ENCODE measurements at regions not wholly inside any gene's neighbourhood (a gene's known extent, or its start where the extent isn't known, plus 50 kb on each side); places are given as distances from the start of the nearest gene placed in this dataset.

DNA sequence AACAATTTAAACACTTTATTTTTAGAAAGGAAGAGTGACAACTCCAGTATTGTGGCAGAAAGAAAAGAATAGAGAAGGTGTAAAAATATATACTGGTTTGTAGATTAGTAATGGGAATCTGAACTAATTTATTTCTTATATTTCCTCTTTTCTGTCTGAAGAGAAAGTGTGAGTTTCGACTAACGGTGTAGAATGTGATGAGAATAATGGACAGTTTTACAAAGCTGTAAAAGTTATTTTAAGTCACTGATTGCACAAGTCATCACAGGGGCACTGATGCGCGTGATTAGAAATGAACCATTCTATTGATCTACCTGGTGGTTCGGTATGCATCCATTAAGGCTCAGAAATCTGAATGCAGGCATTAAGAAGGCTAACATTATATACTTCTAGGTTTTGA is 158.5 kb upstream of the ATXN7L3B start:
- intact Hi-C loops (cut with DNase I): no loop called here
- TF ChIP-seq, protein P1, sequence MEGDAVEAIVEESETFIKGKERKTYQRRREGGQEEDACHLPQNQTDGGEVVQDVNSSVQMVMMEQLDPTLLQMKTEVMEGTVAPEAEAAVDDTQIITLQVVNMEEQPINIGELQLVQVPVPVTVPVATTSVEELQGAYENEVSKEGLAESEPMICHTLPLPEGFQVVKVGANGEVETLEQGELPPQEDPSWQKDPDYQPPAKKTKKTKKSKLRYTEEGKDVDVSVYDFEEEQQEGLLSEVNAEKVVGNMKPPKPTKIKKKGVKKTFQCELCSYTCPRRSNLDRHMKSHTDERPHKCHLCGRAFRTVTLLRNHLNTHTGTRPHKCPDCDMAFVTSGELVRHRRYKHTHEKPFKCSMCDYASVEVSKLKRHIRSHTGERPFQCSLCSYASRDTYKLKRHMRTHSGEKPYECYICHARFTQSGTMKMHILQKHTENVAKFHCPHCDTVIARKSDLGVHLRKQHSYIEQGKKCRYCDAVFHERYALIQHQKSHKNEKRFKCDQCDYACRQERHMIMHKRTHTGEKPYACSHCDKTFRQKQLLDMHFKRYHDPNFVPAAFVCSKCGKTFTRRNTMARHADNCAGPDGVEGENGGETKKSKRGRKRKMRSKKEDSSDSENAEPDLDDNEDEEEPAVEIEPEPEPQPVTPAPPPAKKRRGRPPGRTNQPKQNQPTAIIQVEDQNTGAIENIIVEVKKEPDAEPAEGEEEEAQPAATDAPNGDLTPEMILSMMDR (IDR thresholded peaks at IDR 0.05): no peak
- Histone ChIP-seq H3K4me3 (no peak overlapping the region), H3K27me3 (no peaks in the 10 kb centered on the region), H3K4me1 (no peaks in the 10 kb centered on the region), H3K9me3 (no peaks in the 10 kb centered on the region), H3K36me3 (no peaks in the 10 kb centered on the region), H3K27ac (no peak overlapping the region)
- DNase-seq (no peak), ATAC-seq (no peak)

DNA sequence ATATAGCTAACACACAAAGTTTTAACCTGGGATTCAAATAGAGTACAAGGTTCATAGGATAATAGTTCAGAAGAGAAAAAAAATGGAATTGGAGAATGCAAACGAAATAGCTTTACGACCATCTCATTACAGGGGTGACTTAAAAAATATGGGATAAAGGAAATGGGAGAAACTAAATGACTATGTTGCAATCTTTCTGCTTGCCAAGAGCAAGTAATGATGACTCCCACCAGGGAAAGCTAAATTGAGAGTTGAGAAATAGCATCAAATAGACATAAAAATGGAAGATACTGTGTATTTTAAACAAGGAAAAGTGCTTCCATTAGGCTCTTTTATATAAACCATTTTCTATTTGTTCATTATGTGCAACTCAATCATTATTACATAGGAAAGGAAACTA is 155.7 kb upstream of the ATXN7L3B start:
- TF ChIP-seq, protein P1 (IDR thresholded peaks at IDR 0.05): no peak
- intact Hi-C loops (cut with DNase I): no loop called here
- no peak overlapping the region for H3K27ac ChIP-seq

DNA sequence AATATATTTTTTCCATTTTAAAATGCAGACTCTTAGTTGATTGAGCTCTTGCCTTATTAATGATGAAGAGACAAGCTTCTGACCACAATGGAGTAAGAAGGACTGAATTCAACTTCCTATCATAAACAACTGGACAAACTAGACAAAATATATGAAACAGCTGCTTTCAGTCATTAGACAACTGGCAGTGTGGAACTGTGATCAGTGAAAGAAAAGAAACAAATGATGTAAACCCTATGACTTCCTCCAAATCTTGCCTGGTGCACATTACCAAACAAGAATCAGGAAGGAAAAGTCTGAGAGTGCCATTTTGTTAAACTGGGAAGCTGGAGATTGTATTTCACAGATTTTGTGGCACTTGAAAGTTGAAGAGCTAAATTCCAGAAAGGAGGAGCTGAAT is 154.7 kb upstream of the ATXN7L3B start:
- DNase-seq: no peak

More for the DNA sequence above, 155.7 kb upstream of the ATXN7L3B start:
- H3K4me1 ChIP-seq: no peaks in the 10 kb centered on the region
- no peak overlapping the region for H3K4me3 ChIP-seq
- no peaks in the 10 kb centered on the region for H3K27me3 ChIP-seq
- no peak for ATAC-seq
- no peaks in the 10 kb centered on the region for H3K36me3 ChIP-seq
- no peaks in the 10 kb centered on the region for H3K9me3 ChIP-seq
- DNase-seq: no peak

DNA sequence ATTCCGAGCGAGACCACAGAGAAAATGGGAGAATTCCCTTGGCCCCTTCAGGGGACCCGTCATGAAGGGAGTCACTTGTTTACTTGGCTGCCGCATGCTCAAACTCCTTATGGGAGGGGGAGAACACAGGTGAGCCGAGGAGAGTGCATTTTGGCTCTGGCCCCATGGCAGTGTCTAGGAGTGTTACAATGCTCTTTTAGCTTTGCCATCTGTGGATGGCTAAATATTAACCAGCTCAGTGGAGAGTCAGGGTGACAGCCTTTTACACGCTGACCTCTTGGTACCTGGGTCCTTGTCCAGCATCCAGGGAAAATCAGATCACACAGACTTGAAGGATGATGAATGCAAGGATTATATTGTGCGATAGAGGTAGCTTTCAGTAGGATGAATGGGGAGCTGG is 146.4 kb upstream of the ATXN7L3B start:
- TF ChIP-seq, protein P1 (IDR thresholded peaks at IDR 0.05): no peak
- ATAC-seq: no peak
- no peak overlapping the region for H3K27ac ChIP-seq
- H3K36me3 ChIP-seq: no peaks in the 10 kb centered on the region
- intact Hi-C loops (cut with DNase I): no loop called here
- no peaks in the 10 kb centered on the region for H3K4me1 ChIP-seq
- no peak overlapping the region for H3K4me3 ChIP-seq
- H3K9me3 ChIP-seq: no peaks in the 10 kb centered on the region
- H3K27me3 ChIP-seq: no peaks in the 10 kb centered on the region
- DNase-seq: no peak

More for the DNA sequence above, 154.7 kb upstream of the ATXN7L3B start:
- ATAC-seq: no peak
- TF ChIP-seq, protein P1 (IDR thresholded peaks at IDR 0.05): no peak
- Histone ChIP-seq H3K27ac (no peak overlapping the region), H3K9me3 (no peaks in the 10 kb centered on the region), H3K36me3 (no peaks in the 10 kb centered on the region), H3K4me3 (no peak overlapping the region), H3K27me3 (no peaks in the 10 kb centered on the region), H3K4me1 (no peaks in the 10 kb centered on the region)
- intact Hi-C loops (cut with DNase I): no loop called here

DNA sequence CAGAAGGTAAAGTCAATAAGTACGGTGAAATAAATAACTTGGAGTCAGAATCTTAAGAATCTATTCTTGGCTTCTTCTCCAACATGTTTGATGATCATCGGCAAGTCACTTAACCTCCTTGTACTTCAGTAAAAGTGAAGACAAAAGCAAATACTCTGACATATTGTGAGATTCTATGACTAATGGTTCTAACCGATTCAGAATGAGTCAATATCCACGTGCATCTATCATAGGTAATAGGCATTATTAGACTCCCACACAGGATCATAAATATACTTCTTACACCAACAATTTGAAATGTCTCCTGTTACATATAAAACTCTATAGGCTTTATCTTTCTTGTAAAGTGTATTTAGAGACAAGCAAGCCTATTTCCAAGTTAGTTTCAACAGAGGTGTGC is 144.4 kb upstream of the ATXN7L3B start:
- Histone ChIP-seq H3K4me3 (no peak overlapping the region), H3K27me3 (no peaks in the 10 kb centered on the region), H3K4me1 (no peaks in the 10 kb centered on the region), H3K27ac (no peak overlapping the region), H3K36me3 (no peaks in the 10 kb centered on the region), H3K9me3 (no peaks in the 10 kb centered on the region)
- intact Hi-C loops (cut with DNase I): no loop called here
- TF ChIP-seq, protein P1 (IDR thresholded peaks at IDR 0.05): no peak
- ATAC-seq: no peak
- no peak for DNase-seq

DNA sequence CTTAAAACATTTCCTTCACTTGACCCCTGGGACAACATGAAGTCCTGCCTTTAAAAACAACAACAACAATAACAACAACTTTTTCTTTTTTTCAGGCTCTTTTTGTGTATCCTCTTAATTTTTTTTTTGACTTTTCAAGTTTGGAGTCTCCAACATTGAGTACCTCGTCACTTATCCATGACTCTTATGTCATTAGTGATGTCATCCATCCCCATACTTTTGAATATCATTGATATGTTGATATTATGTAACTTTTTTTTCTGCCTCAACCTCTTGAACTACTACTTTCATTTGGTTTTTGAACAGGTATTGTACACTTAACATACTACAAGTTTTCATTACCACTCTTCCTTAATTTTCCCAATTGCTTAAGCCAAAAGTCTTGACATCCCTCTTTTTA is 143.0 kb upstream of the ATXN7L3B start:
- ATAC-seq: no peak
- no peaks in the 10 kb centered on the region for H3K36me3 ChIP-seq
- intact Hi-C loops (cut with DNase I): no loop called here

More for the DNA sequence above, 143.0 kb upstream of the ATXN7L3B start:
- Histone ChIP-seq H3K4me3 (no peak overlapping the region), H3K4me1 (no peaks in the 10 kb centered on the region), H3K27ac (no peak overlapping the region), H3K27me3 (no peaks in the 10 kb centered on the region), H3K9me3 (no peaks in the 10 kb centered on the region)
- DNase-seq: no peak
- TF ChIP-seq, protein P1 (IDR thresholded peaks at IDR 0.05): no peak
